HL-60/S4 treated with phorbol 12-myristate 13-acetate at 8.2 ng/mL for 4 days and 3 days (cell line): ENCODE measurements at regions not wholly inside any gene's neighbourhood (a gene's known extent, or its start where the extent isn't known, plus 50 kb on each side); places are given as distances from the start of the nearest gene placed in this dataset.
"Not testable (repeated sequence)": the region's sequence is repeated elsewhere in the genome, so short reads cannot be mapped to it uniquely, and the experiment has no call there.

ENCODE experiments used
- in situ Hi-C: fragments of 300-500 bp; cut with MboI; formaldehyde crosslinking; loops from 2 replicates; pipeline ENCODE4 v1.15.0; 2022; ENCODE audit warnings: low sequenced_read_pairs

GRCh38 chr2:147331790-147332419 lies 512.9 kb upstream of the ACVR2A start:
- in situ Hi-C loops, result no loop called here

- in situ Hi-C loops, result no loop called here
Observed at GRCh38 chr2:147330925-147331324, 513.9 kb upstream of the ACVR2A start.

GRCh38 chr2:147327613-147328012 lies 517.2 kb upstream of the ACVR2A start:
- in situ Hi-C loops, result no loop called here

- in situ Hi-C loops, result no loop called here
Observed at GRCh38 chr2:147325990-147326389, 518.8 kb upstream of the ACVR2A start.

- in situ Hi-C loops, result no loop called here
Observed at GRCh38 chr2:147320146-147320545, 524.7 kb upstream of the ACVR2A start.

- in situ Hi-C loops, result no loop called here
Observed at GRCh38 chr2:147311058-147311430, 533.8 kb upstream of the ACVR2A start.

- in situ Hi-C loops, result no loop called here
Observed at GRCh38 chr2:147310335-147311057, 534.3 kb upstream of the ACVR2A start.

- in situ Hi-C loops, result no loop called here
Observed at GRCh38 chr2:147297820-147298219, 547.0 kb upstream of the ACVR2A start.

- in situ Hi-C loops, result no loop called here
Observed at GRCh38 chr2:147294825-147295392, 549.9 kb upstream of the ACVR2A start.

- in situ Hi-C loops, result no loop called here
Observed at GRCh38 chr2:147293991-147294824, 550.6 kb upstream of the ACVR2A start.

GRCh38 chr2:147288131-147288530 lies 556.7 kb upstream of the ACVR2A start:
- in situ Hi-C loops, result no loop called here

- in situ Hi-C loops, result no loop called here
Observed at GRCh38 chr2:147275943-147276342, 568.9 kb upstream of the ACVR2A start.

- in situ Hi-C loops, result no loop called here
Observed at GRCh38 chr2:147273628-147274027, 571.2 kb upstream of the ACVR2A start.

- in situ Hi-C loops, result no loop called here
Observed at GRCh38 chr2:147273106-147273505, 571.7 kb upstream of the ACVR2A start.

GRCh38 chr2:147269581-147269980 lies 575.2 kb upstream of the ACVR2A start:
- in situ Hi-C loops, result not testable (repeated sequence)

- in situ Hi-C loops, result no loop called here
Observed at GRCh38 chr2:147260241-147260640, 584.6 kb upstream of the ACVR2A start.

GRCh38 chr2:147255812-147256211 lies 589.0 kb upstream of the ACVR2A start:
- in situ Hi-C loops, result no loop called here

- in situ Hi-C loops, result no loop called here
Observed at GRCh38 chr2:147250652-147251356, 594.0 kb upstream of the ACVR2A start.

- in situ Hi-C loops, result no loop called here
Observed at GRCh38 chr2:147247749-147248148, 597.1 kb upstream of the ACVR2A start.

- in situ Hi-C loops, result no loop called here
Observed at GRCh38 chr2:147242445-147242844, 602.4 kb upstream of the ACVR2A start.

GRCh38 chr2:147236601-147237000 lies 608.2 kb upstream of the ACVR2A start:
- in situ Hi-C loops, result no loop called here
